ENCODE measurements at regions not wholly inside any gene's neighbourhood (a gene's known extent, or its start where the extent isn't known, plus 50 kb on each side); places are given as distances from the start of the nearest gene placed in this dataset.

DNA sequence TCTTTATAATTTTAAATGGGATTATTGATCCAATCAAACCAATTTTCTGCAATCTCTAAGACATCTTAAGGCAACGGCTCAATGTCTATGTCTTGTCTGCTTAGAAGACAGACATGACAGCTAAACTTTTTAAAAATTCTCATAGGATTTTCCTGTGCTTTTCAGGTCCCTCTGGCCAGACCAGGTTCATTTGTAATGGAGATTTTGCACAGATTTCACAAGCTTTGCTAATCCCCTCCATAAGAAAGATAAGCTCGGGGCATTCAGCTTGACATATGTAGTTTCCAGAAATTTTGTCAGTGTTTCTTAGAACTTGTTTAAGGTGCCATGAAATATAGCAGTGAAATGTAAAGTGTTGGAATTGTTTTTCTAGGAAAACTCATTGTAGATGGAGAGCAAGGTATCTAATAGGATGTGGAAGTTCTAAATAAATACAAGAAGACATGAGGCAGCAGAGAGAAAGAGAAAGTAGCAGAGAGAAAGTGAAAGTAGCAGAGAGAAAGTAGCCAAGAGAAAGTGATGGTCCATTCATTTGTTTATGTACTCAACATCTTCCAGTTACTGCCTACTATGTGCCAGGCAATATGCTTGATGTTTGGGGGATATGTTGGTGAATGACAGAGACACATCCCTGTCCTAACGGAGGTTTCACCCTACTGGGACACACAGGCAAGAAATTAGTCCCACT lies 219.1 kb upstream of the ARHGAP42 start:
- DNase-seq (no peak), ATAC-seq (no peak)
- no peaks in the 10 kb centered on the region for H3K36me3 ChIP-seq (replicated peaks in 1 of 2; ENCODE audit: insufficient read depth in 1 of 2, low read depth in 2 of 2)
- no peak overlapping the region for H3K27ac ChIP-seq
- intact Hi-C loops (cut with DNase I), result no loop called here
- 76 to 77% methylated on average over 3 of the region's 3 CpGs for WGBS, 2 donors
- no peaks in the 10 kb centered on the region for H3K4me1 ChIP-seq
- H3K9me3 ChIP-seq, result no peaks in the 10 kb centered on the region
- TF ChIP-seq, protein P1, sequence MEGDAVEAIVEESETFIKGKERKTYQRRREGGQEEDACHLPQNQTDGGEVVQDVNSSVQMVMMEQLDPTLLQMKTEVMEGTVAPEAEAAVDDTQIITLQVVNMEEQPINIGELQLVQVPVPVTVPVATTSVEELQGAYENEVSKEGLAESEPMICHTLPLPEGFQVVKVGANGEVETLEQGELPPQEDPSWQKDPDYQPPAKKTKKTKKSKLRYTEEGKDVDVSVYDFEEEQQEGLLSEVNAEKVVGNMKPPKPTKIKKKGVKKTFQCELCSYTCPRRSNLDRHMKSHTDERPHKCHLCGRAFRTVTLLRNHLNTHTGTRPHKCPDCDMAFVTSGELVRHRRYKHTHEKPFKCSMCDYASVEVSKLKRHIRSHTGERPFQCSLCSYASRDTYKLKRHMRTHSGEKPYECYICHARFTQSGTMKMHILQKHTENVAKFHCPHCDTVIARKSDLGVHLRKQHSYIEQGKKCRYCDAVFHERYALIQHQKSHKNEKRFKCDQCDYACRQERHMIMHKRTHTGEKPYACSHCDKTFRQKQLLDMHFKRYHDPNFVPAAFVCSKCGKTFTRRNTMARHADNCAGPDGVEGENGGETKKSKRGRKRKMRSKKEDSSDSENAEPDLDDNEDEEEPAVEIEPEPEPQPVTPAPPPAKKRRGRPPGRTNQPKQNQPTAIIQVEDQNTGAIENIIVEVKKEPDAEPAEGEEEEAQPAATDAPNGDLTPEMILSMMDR (IDR thresholded peaks at IDR 0.05), result no peak
- no peak for TF ChIP-seq POLR2A (IDR thresholded peaks at IDR 0.05)
- H3K27me3 ChIP-seq, result no peaks in the 10 kb centered on the region
- no peak overlapping the region for H3K4me3 ChIP-seq

DNA sequence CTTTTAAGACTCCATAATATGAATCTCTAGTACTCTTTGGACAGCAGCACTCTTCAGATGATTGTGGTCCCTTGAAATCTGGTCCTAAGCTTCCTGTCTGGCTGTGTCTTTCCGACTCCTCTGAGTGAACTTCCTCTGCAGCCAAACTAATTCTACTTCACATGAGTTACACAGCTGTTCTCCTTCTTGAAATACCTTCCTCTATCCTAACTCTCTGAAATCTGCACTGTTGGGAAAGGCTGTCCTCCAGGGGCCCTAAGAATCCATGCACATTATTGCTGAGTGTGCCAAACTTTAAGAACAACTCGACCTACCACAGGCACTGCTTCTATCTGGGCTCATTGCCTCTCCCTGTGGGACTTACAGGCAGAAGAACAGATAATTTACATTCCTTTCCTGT lies 217.3 kb upstream of the ARHGAP42 start:
- no peaks in the 10 kb centered on the region for H3K9me3 ChIP-seq
- DNase-seq (no peak), ATAC-seq (no peak)
- TF ChIP-seq, protein P1 (IDR thresholded peaks at IDR 0.05), result no peak
- TF ChIP-seq POLR2A (IDR thresholded peaks at IDR 0.05), result no peak
- no peak overlapping the region for H3K27ac ChIP-seq
- H3K27me3 ChIP-seq, result no peaks in the 10 kb centered on the region
- WGBS, 2 donors, result 38 to 43% methylated on average over 2 of the region's 2 CpGs
- no peak overlapping the region for H3K4me3 ChIP-seq
- H3K4me1 ChIP-seq, result no peaks in the 10 kb centered on the region
- no peaks in the 10 kb centered on the region for H3K36me3 ChIP-seq (replicated peaks in 1 of 2; ENCODE audit: insufficient read depth in 1 of 2, low read depth in 2 of 2)
- intact Hi-C loops (cut with DNase I), result no loop called here

DNA sequence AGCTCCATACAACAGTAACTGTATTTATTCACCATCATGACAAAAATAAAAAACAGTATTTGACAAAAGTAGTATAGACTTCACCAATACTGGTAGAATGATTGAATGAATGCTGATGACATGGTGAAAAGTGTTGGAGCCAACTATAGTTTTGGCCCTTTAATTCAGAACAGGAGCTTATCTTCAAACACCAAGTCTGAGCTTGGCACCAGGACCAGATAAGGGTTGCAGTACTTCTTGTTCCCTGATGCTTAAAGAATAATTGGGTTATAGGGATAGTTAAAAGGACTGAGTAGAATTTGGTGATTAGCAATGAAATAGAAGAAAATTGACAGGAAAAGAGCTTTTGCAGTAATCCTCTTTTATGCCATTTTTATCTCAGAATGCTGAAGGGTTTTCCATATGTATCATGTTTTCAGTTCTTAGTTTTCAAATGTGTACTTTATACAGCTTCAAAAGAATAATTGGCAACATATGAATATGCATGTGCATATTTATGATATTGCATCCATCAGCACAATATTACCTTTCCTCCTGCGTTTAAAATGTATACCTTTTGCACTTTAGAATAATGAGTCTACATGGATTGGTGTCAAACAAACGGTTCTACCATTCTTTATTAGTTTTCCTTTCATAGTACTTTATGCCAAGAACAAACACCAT lies 214.2 kb upstream of the ARHGAP42 start:
- Histone ChIP-seq H3K27ac (no peak overlapping the region), H3K4me3 (no peak overlapping the region), H3K36me3 (replicated peaks in 1 of 2; ENCODE audit: insufficient read depth in 1 of 2, low read depth in 2 of 2) (no peaks in the 10 kb centered on the region), H3K9me3 (no peaks in the 10 kb centered on the region), H3K4me1 (no peaks in the 10 kb centered on the region), H3K27me3 (no peaks in the 10 kb centered on the region)
- DNase-seq (no peak), ATAC-seq (no peak)
- intact Hi-C loops (cut with DNase I), result no loop called here
- 41 to 50% methylated on average over 2 of the region's 2 CpGs for WGBS, 2 donors
- TF ChIP-seq, protein P1 (IDR thresholded peaks at IDR 0.05), result no peak
- TF ChIP-seq POLR2A (IDR thresholded peaks at IDR 0.05), result no peak

DNA sequence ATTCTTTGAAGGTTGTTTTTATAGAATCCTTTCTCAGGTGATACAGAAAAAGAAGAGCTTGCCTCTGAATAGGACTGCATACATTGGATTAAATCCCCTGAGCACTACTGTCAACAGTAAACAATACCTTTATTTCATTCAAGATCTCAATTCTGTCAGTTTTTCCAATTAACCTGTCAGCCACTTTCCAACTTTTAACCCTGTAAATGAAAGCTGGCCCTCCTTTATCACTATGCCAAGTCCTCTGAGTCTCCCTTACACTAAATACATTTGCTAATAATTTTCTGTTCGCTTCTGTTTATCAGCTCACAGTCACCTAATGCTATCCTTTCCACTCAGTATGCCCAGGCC lies 213.7 kb upstream of the ARHGAP42 start:
- Histone ChIP-seq H3K4me1 (no peaks in the 10 kb centered on the region), H3K36me3 (replicated peaks in 1 of 2; ENCODE audit: insufficient read depth in 1 of 2, low read depth in 2 of 2) (no peaks in the 10 kb centered on the region), H3K27ac (no peak overlapping the region), H3K27me3 (no peaks in the 10 kb centered on the region), H3K9me3 (no peaks in the 10 kb centered on the region), H3K4me3 (no peak overlapping the region)
- 68 to 74% methylated on average over 1 of the region's 1 CpG for WGBS, 2 donors
- intact Hi-C loops (cut with DNase I), result no loop called here
- DNase-seq (no peak), ATAC-seq (no peak)
- TF ChIP-seq POLR2A (IDR thresholded peaks at IDR 0.05), result no peak
- TF ChIP-seq, protein P1 (IDR thresholded peaks at IDR 0.05), result no peak

DNA sequence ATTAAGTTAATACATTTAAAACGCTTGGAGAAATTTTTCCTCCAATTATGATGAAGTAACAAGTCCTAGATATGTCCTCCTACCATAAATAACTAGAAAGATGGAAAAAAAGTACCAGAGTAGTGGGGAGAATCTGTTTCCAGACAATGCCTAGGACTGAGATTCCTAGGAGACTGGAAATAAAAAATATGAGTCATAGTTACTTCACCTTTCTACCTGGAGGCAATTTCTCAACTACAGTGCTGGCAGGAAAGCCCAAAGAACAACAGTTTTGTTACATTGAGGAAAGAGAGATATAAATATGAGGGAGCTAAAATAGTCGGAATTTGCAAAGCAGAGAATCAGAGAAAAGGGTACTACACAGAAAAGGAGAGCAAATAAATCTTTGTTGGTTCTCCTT lies 202.1 kb upstream of the ARHGAP42 start:
- H3K27me3 ChIP-seq, result no peaks in the 10 kb centered on the region
- intact Hi-C loops (cut with DNase I), result no loop called here

More for the DNA sequence above, 202.1 kb upstream of the ARHGAP42 start:
- peaks cover 0 to 5% (median 0%) of the 10 kb centered on the region in 3 donors for H3K9me3 ChIP-seq
- no peaks in the 10 kb centered on the region for H3K4me1 ChIP-seq
- no peak overlapping the region for H3K4me3 ChIP-seq
- H3K27ac ChIP-seq, result no peak overlapping the region
- no peak for TF ChIP-seq POLR2A (IDR thresholded peaks at IDR 0.05)
- TF ChIP-seq, protein P1 (IDR thresholded peaks at IDR 0.05), result no peak
- no peak for DNase-seq
- H3K36me3 ChIP-seq (replicated peaks in 1 of 2; ENCODE audit: insufficient read depth in 1 of 2, low read depth in 2 of 2), result no peaks in the 10 kb centered on the region
- 40 to 44% methylated on average over 2 of the region's 2 CpGs for WGBS, 2 donors
- ATAC-seq, result no peak
